Body of pancreas (tissue), 4 donors: ENCODE measurements at regions not wholly inside any gene's neighbourhood (a gene's known extent, or its start where the extent isn't known, plus 50 kb on each side); places are given as distances from the start of the nearest gene placed in this dataset.

Experiments
- POLR2A ChIP-seq, 3 donors: fragments of 450-650 bp; IDR thresholded peaks; one replicate each; pipeline ENCODE4 v1.6.1; 2016; ENCODE audit warnings: antibody characterized with exemption in 3 of 3, mild to moderate bottlenecking in 2 of 3
- TF ChIP-seq, protein P1 (sequence below), 7 experiments: fragments of 450-650 bp in 4 of 7; fragments of 200-600 bp in 3 of 7; sonication (generic) in 3 of 7; IDR thresholded peaks; one replicate each; pipeline ENCODE4 v1.5.1; 2016 to 2019; ENCODE audit warnings: antibody characterized with exemption in 7 of 7

DNA sequence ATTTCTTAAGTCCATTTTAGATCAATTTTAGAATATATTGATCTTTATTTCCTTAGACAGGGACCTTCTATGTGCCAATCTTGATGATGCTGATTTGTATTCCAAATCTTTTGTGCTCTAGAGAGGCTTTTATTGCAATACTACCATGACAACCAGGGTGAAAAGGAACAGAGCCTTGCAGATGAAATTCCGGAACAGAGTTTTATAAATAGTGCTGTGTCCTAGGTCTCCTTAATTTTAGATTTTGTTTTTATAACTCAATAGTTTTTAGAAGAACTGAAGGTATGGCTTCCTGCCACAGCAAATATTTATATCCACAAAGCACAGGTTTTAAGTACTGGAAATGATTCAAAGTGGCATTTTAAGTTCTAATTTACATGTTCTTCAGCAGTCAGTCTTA is 160.2 kb downstream of the PMAIP1 start:
- TF ChIP-seq, protein P1, sequence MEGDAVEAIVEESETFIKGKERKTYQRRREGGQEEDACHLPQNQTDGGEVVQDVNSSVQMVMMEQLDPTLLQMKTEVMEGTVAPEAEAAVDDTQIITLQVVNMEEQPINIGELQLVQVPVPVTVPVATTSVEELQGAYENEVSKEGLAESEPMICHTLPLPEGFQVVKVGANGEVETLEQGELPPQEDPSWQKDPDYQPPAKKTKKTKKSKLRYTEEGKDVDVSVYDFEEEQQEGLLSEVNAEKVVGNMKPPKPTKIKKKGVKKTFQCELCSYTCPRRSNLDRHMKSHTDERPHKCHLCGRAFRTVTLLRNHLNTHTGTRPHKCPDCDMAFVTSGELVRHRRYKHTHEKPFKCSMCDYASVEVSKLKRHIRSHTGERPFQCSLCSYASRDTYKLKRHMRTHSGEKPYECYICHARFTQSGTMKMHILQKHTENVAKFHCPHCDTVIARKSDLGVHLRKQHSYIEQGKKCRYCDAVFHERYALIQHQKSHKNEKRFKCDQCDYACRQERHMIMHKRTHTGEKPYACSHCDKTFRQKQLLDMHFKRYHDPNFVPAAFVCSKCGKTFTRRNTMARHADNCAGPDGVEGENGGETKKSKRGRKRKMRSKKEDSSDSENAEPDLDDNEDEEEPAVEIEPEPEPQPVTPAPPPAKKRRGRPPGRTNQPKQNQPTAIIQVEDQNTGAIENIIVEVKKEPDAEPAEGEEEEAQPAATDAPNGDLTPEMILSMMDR (IDR thresholded peaks at IDR 0.05), result no peak
- TF ChIP-seq POLR2A (IDR thresholded peaks at IDR 0.05), result no peak
